Peyer's patch (tissue), 4 donors: ENCODE measurements at regions not wholly inside any gene's neighbourhood (a gene's known extent, or its start where the extent isn't known, plus 50 kb on each side); places are given as distances from the start of the nearest gene placed in this dataset.

Experiments
- CTCF ChIP-seq, 6 experiments: fragments of 450-650 bp in 4 of 6; fragments of 200-600 bp in 2 of 6; sonication (generic) in 1 of 6; IDR thresholded peaks; one replicate each; pipeline ENCODE4 v1.5.1; 2017 to 2019; ENCODE audit warnings: antibody characterized with exemption in 6 of 6, mild to moderate bottlenecking in 3 of 6, moderate library complexity in 1 of 6
- POLR2A ChIP-seq, 2 donors: fragments of 450-650 bp; IDR thresholded peaks; one replicate each; pipeline ENCODE4 v1.5.1; 2017; ENCODE audit warnings: antibody characterized with exemption in 2 of 2, mild to moderate bottlenecking in 2 of 2, moderate library complexity in 2 of 2

- TF ChIP-seq POLR2A (IDR thresholded peaks at IDR 0.05) = no peak
- no peak for TF ChIP-seq CTCF (IDR thresholded peaks at IDR 0.05)
These were observed 1131.0 kb downstream of the BCL11B start for GRCh38 chr14:98140862-98141530.
